ENCODE measurements at regions not wholly inside any gene's neighbourhood (a gene's known extent, or its start where the extent isn't known, plus 50 kb on each side); places are given as distances from the start of the nearest gene placed in this dataset.
A peak's percentile ranks its signal among the peaks of the same experiment; 100 is the strongest.

- no peak for TF ChIP-seq CTCF (conservative IDR thresholded peaks at IDR 0.05; ENCODE audit: low read length)
- H3K4me3 ChIP-seq (ENCODE audit: low read length) = no peak overlapping the region
- peak; percentile 37 for DNase-seq (ENCODE audit: low read depth)
These were observed 1494.7 kb upstream of the TMEM132C start for GRCh38 chr12:126772171-126772864.

DNA sequence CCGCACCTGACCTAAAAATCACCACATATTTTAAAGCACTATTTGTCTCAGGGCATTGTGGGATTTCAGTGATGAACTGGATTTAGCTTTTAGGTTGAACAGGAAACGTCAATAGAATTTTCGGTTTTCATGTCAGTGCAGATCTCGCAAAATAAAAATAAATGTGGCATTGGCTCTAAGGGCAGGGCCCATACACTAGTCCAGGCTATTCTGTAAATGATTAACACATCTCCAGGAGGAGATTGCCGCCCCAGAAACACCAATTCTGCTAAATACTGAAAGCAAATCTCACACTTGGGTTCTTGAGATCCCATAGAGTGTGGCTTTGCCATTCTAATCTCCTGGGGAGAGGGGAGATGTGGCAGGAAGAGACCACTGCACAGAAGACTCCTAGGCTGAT is 1494.0 kb upstream of the TMEM132C start:
- no peak for TF ChIP-seq CTCF (conservative IDR thresholded peaks at IDR 0.05; ENCODE audit: low read length)
- H3K4me3 ChIP-seq (ENCODE audit: low read length) = no peak overlapping the region
- no peak for DNase-seq (ENCODE audit: low read depth)

DNA sequence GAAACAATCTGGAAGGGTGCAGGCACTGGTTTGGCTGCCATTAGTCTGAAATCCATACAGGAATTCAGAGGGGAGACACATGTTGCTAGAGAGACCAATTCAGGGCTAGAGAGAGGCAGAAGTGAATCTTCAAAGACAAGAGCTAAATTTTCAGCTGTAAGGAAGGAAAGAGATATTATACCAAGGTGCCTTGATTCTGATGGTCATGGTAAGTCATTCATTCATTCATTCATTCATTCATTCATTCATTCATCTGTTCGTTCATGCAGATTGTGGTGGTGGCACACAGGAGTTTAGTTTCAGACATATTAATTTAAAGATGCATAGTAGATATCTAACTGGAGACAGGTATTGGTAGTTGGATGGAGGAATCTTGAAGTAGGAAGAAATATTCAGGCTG is 1493.5 kb upstream of the TMEM132C start:
- no peak for TF ChIP-seq CTCF (conservative IDR thresholded peaks at IDR 0.05; ENCODE audit: low read length)
- H3K4me3 ChIP-seq (ENCODE audit: low read length) = no peak overlapping the region
- DNase-seq (ENCODE audit: low read depth) = no peak

- no peak for DNase-seq (ENCODE audit: low read depth)
- no peak for TF ChIP-seq CTCF (conservative IDR thresholded peaks at IDR 0.05; ENCODE audit: low read length)
These were observed 1490.8 kb upstream of the TMEM132C start for GRCh38 chr12:126776026-126776655.

DNA sequence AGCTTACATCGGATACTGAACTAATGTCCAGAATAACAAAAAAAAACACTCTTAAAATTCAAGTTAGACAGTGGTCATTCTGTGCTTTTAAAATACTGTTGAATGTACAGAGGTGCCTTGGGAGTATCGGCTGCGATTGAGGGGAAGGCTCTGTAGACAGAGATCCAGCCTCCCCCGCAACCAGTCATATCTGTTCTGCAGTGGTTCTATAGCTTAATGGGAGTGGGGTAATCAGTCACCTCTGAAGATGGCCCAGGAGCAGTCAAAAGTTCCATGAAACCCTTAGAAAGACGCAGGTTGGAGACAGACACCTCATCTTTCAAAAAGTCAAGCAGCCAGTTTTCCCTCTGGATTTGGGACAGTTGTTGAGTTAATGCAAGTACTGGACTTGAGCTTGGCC is 1486.6 kb upstream of the TMEM132C start:
- no peak overlapping the region for H3K4me3 ChIP-seq (ENCODE audit: low read length)
- TF ChIP-seq CTCF (conservative IDR thresholded peaks at IDR 0.05; ENCODE audit: low read length) = no peak
- DNase-seq (ENCODE audit: low read depth) = no peak

More at GRCh38 chr12:126776026-126776655, 1490.8 kb upstream of the TMEM132C start:
- H3K4me3 ChIP-seq (ENCODE audit: low read length) = no peak overlapping the region

DNA sequence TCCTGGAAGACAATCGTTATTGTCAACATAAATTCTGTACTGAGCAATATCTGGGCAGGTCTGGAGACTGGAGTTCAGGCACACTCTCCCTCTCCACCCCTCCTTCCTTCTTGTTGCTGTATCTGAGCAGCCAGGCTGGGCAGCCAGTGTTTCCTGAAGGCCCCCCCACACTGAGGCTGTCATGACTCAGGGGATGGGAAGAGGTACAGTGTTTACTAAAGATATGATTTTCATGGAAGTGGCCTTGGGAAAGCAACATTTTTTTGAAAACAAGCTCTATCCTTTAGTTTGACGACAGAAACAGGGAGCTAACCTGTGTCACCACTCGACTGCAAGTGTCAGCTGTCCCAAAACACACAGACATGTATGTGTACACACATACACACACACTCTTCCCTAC is 1485.4 kb upstream of the TMEM132C start:
- H3K4me3 ChIP-seq (ENCODE audit: low read length) = no peak overlapping the region
- TF ChIP-seq CTCF (conservative IDR thresholded peaks at IDR 0.05; ENCODE audit: low read length) = no peak
- no peak for DNase-seq (ENCODE audit: low read depth)

- no peak for TF ChIP-seq CTCF (conservative IDR thresholded peaks at IDR 0.05; ENCODE audit: low read length)
- DNase-seq (ENCODE audit: low read depth) = no peak
- no peak overlapping the region for H3K4me3 ChIP-seq (ENCODE audit: low read length)
These were observed 1484.9 kb upstream of the TMEM132C start for GRCh38 chr12:126782083-126782482.

All from AG10803 (cell line).